Testis (tissue), 2 donors: ENCODE measurements at regions not wholly inside any gene's neighbourhood (a gene's known extent, or its start where the extent isn't known, plus 50 kb on each side); places are given as distances from the start of the nearest gene placed in this dataset.

Experiments used
- DNase-seq: peaks from one replicate; pipeline ENCODE4 v3.0.0-alpha.2; 2019
- H3K27ac ChIP-seq, 2 donors: fragments of 200-600 bp; sonication (generic); one replicate each; pipeline ENCODE4 v1.5.1; 2019
- H3K27me3 ChIP-seq: fragments of 200-600 bp; sonication (generic); one replicate; pipeline ENCODE4 v1.5.1; 2019
- H3K36me3 ChIP-seq: fragments of 200-600 bp; sonication (generic); one replicate; pipeline ENCODE4 v1.5.1; 2017; ENCODE audit warnings: low read depth; ENCODE audit errors: missing control alignments
- H3K4me1 ChIP-seq: fragments of 200-600 bp; sonication (generic); one replicate; pipeline ENCODE4 v1.5.1; 2019
- H3K4me3 ChIP-seq, 2 donors: fragments of 200-600 bp; sonication (generic); one replicate each; pipeline ENCODE4 v1.5.1; 2017 to 2019
- H3K9me3 ChIP-seq: fragments of 200-600 bp; sonication (generic); one replicate; pipeline ENCODE4 v1.5.1; 2017
- CTCF ChIP-seq, 3 experiments: fragments of 450-650 bp in 2 of 3; fragments of 200-600 bp in 1 of 3; sonication (generic) in 1 of 3; IDR thresholded peaks; one replicate each; pipeline ENCODE4 v1.5.1; 2016 to 2019; ENCODE audit warnings: antibody characterized with exemption in 3 of 3, mild to moderate bottlenecking in 2 of 3, moderate library complexity in 1 of 3
- POLR2A ChIP-seq: fragments of 450-650 bp; IDR thresholded peaks from one replicate; pipeline ENCODE4 v1.6.1; 2017; ENCODE audit warnings: antibody characterized with exemption, mild to moderate bottlenecking, moderate library complexity
- WGBS, 2 donors: methylation state at CpG; one replicate each; pipeline ENCODE4 v1.1.5; 2018; 5-methylcytosine and 5-hydroxymethylcytosine counted together
- intact Hi-C: fragments of 100-400 bp; cut with DNase I; formaldehyde crosslinking; loops from one replicate; pipeline ENCODE4 v1.15.1; 2023; ENCODE audit warnings: low total_unique reads

GRCh38 chr3:88259045-88259444 lies 109.3 kb downstream of the C3orf38 start:
- H3K27me3 ChIP-seq, result no peaks in the 10 kb centered on the region
- 74 to 86% methylated on average over 4 of the region's 4 CpGs for WGBS, 2 donors
- no peak overlapping the region for H3K27ac ChIP-seq
- H3K4me3 ChIP-seq, result no peak overlapping the region
- intact Hi-C loops, result no loop called here
- H3K9me3 ChIP-seq, result no peaks in the 10 kb centered on the region
- DNase-seq, result no peak
- no peaks in the 10 kb centered on the region for H3K36me3 ChIP-seq
- TF ChIP-seq POLR2A (no peak), CTCF (IDR thresholded peaks at IDR 0.05) (no peak)
- no peaks in the 10 kb centered on the region for H3K4me1 ChIP-seq

GRCh38 chr3:88262527-88262926 lies 112.8 kb downstream of the C3orf38 start:
- 73 to 86% methylated on average over 4 of the region's 4 CpGs for WGBS, 2 donors
- Histone ChIP-seq H3K4me3 (no peak overlapping the region), H3K9me3 (no peaks in the 10 kb centered on the region), H3K27me3 (no peaks in the 10 kb centered on the region), H3K4me1 (no peaks in the 10 kb centered on the region), H3K36me3 (no peaks in the 10 kb centered on the region), H3K27ac (no peak overlapping the region)
- intact Hi-C loops, result no loop called here
- DNase-seq, result no peak
- TF ChIP-seq POLR2A (no peak), CTCF (IDR thresholded peaks at IDR 0.05) (no peak)

- no peak for TF ChIP-seq CTCF (IDR thresholded peaks at IDR 0.05)
- WGBS, 2 donors, result 65 to 74% methylated on average over 8 of the region's 8 CpGs
- no peak overlapping the region for H3K4me3 ChIP-seq
- no peak for DNase-seq
- H3K4me1 ChIP-seq, result no peaks in the 10 kb centered on the region
- H3K27ac ChIP-seq, result no peak overlapping the region
- no peaks in the 10 kb centered on the region for H3K9me3 ChIP-seq
- intact Hi-C loops, result no loop called here
- H3K27me3 ChIP-seq, result no peaks in the 10 kb centered on the region
- H3K36me3 ChIP-seq, result no peaks in the 10 kb centered on the region
Observed at GRCh38 chr3:88263417-88264100, 113.8 kb downstream of the C3orf38 start.

- Histone ChIP-seq H3K4me1 (no peaks in the 10 kb centered on the region), H3K4me3 (no peak overlapping the region), H3K36me3 (no peaks in the 10 kb centered on the region), H3K27ac (no peak overlapping the region), H3K27me3 (no peaks in the 10 kb centered on the region), H3K9me3 (no peaks in the 10 kb centered on the region)
- intact Hi-C loops, result no loop called here
- WGBS, 2 donors, result 56 to 58% methylated on average over 5 of the region's 5 CpGs
- TF ChIP-seq POLR2A, result no peak
- DNase-seq, result no peak
Observed at GRCh38 chr3:88267441-88267840, 117.7 kb downstream of the C3orf38 start.

GRCh38 chr3:88267847-88268246 lies 118.1 kb downstream of the C3orf38 start:
- TF ChIP-seq POLR2A (no peak), CTCF (IDR thresholded peaks at IDR 0.05) (no peak)
- Histone ChIP-seq H3K4me3 (no peak overlapping the region), H3K4me1 (no peaks in the 10 kb centered on the region), H3K9me3 (no peaks in the 10 kb centered on the region), H3K36me3 (no peaks in the 10 kb centered on the region), H3K27me3 (no peaks in the 10 kb centered on the region), H3K27ac (no peak overlapping the region)
- intact Hi-C loops, result no loop called here
- no peak for DNase-seq
- 40 to 47% methylated on average over 3 of the region's 3 CpGs for WGBS, 2 donors
